Stomach smooth muscle (tissue), 2 donors: ENCODE measurements at regions not wholly inside any gene's neighbourhood (a gene's known extent, or its start where the extent isn't known, plus 50 kb on each side); places are given as distances from the start of the nearest gene placed in this dataset.

Experiments
- H3K27ac ChIP-seq: one replicate; pipeline ENCODE4 v1.7.0; 2013; ENCODE audit warnings: mild to moderate bottlenecking, low read length, inconsistent platforms
- H3K27me3 ChIP-seq, 2 donors: one replicate each; pipeline ENCODE4 v1.7.0; 2013; ENCODE audit warnings: low read length in 2 of 2; ENCODE audit not compliant: insufficient read depth in 2 of 2, control insufficient read depth in 1 of 2
- H3K36me3 ChIP-seq, 2 donors: one replicate each; pipeline ENCODE4 v1.7.0; 2013; ENCODE audit warnings: low read length in 2 of 2; ENCODE audit not compliant: control insufficient read depth in 2 of 2, insufficient read depth in 2 of 2
- H3K4me1 ChIP-seq: one replicate; pipeline ENCODE4 v1.7.0; 2013; ENCODE audit warnings: low read length; ENCODE audit not compliant: control insufficient read depth, insufficient read depth
- H3K4me3 ChIP-seq, 2 donors: one replicate each; pipeline ENCODE4 v1.7.0; 2013; ENCODE audit warnings: low read length in 2 of 2
- H3K9ac ChIP-seq, 2 donors: one replicate each; pipeline ENCODE4 v1.7.0; 2013; ENCODE audit warnings: low read length in 2 of 2, mild to moderate bottlenecking in 1 of 2
- H3K9me3 ChIP-seq, 2 donors: one replicate each; pipeline ENCODE4 v1.7.0; 2013; ENCODE audit warnings: low read length in 2 of 2; ENCODE audit not compliant: control insufficient read depth in 2 of 2
- donor health status: healthy.
- donor health status: Pancreatic carcinoma.

- no peak overlapping the region for H3K27ac ChIP-seq
Measured at GRCh38 chr10:130720235-130720634, 584.0 kb downstream of the GLRX3 start.

GRCh38 chr10:130721971-130722370 lies 585.8 kb downstream of the GLRX3 start:
- no peak overlapping the region for H3K9ac ChIP-seq
- H3K4me1 ChIP-seq, result no peaks in the 10 kb centered on the region
- H3K4me3 ChIP-seq, result no peak overlapping the region
- no peaks in the 10 kb centered on the region for H3K9me3 ChIP-seq
- no peaks in the 10 kb centered on the region for H3K27me3 ChIP-seq
- no peak overlapping the region for H3K27ac ChIP-seq
- no peaks in the 10 kb centered on the region for H3K36me3 ChIP-seq

More at GRCh38 chr10:130720235-130720634, 584.0 kb downstream of the GLRX3 start:
- Histone ChIP-seq H3K9me3 (no peaks in the 10 kb centered on the region), H3K9ac (no peak overlapping the region), H3K4me3 (no peak overlapping the region), H3K4me1 (no peaks in the 10 kb centered on the region), H3K27me3 (no peaks in the 10 kb centered on the region), H3K36me3 (no peaks in the 10 kb centered on the region)

GRCh38 chr10:130723704-130724103 lies 587.5 kb downstream of the GLRX3 start:
- no peaks in the 10 kb centered on the region for H3K9me3 ChIP-seq
- H3K27me3 ChIP-seq, result peaks cover 1 to 5% of the 10 kb centered on the region in 2 donors
- H3K9ac ChIP-seq, result no peak overlapping the region
- no peaks in the 10 kb centered on the region for H3K4me1 ChIP-seq
- H3K4me3 ChIP-seq, result no peak overlapping the region
- no peak overlapping the region for H3K27ac ChIP-seq
- no peaks in the 10 kb centered on the region for H3K36me3 ChIP-seq

GRCh38 chr10:130725474-130725970 lies 586.0 kb downstream of the TCERG1L start:
- Histone ChIP-seq H3K9ac (no peak overlapping the region), H3K36me3 (no peaks in the 10 kb centered on the region), H3K4me3 (no peak overlapping the region), H3K9me3 (no peaks in the 10 kb centered on the region), H3K27ac (no peak overlapping the region), H3K4me1 (no peaks in the 10 kb centered on the region), H3K27me3 (peaks cover 2 to 5% of the 10 kb centered on the region in 2 donors)

GRCh38 chr10:130726996-130727725 lies 584.4 kb downstream of the TCERG1L start:
- H3K9me3 ChIP-seq, result no peaks in the 10 kb centered on the region
- no peaks in the 10 kb centered on the region for H3K4me1 ChIP-seq
- no peaks in the 10 kb centered on the region for H3K36me3 ChIP-seq
- H3K27ac ChIP-seq, result no peak overlapping the region
- no peak overlapping the region for H3K4me3 ChIP-seq
- H3K9ac ChIP-seq, result no peak overlapping the region
- peaks cover 2 to 5% of the 10 kb centered on the region in 2 donors for H3K27me3 ChIP-seq

- Histone ChIP-seq H3K9me3 (no peaks in the 10 kb centered on the region), H3K36me3 (no peaks in the 10 kb centered on the region), H3K27me3 (peaks cover 2 to 5% of the 10 kb centered on the region in 2 donors), H3K4me3 (no peak overlapping the region), H3K9ac (no peak overlapping the region), H3K4me1 (no peaks in the 10 kb centered on the region), H3K27ac (no peak overlapping the region)
Measured at GRCh38 chr10:130727766-130728490, 583.6 kb downstream of the TCERG1L start.

GRCh38 chr10:130728531-130729215 lies 582.8 kb downstream of the TCERG1L start:
- Histone ChIP-seq H3K27me3 (peaks cover 2 to 5% of the 10 kb centered on the region in 2 donors), H3K9ac (no peak overlapping the region), H3K36me3 (no peaks in the 10 kb centered on the region), H3K4me1 (no peaks in the 10 kb centered on the region), H3K9me3 (no peaks in the 10 kb centered on the region), H3K27ac (no peak overlapping the region), H3K4me3 (no peak overlapping the region)

- no peaks in the 10 kb centered on the region for H3K36me3 ChIP-seq
- H3K9ac ChIP-seq, result no peak overlapping the region
- no peak overlapping the region for H3K27ac ChIP-seq
- peaks cover 2 to 5% of the 10 kb centered on the region in 2 donors for H3K27me3 ChIP-seq
- no peaks in the 10 kb centered on the region for H3K9me3 ChIP-seq
- no peak overlapping the region for H3K4me3 ChIP-seq
- H3K4me1 ChIP-seq, result no peaks in the 10 kb centered on the region
Measured at GRCh38 chr10:130729876-130730275, 581.6 kb downstream of the TCERG1L start.

GRCh38 chr10:130737186-130737585 lies 574.3 kb downstream of the TCERG1L start:
- Histone ChIP-seq H3K4me1 (no peaks in the 10 kb centered on the region), H3K27ac (no peak overlapping the region), H3K27me3 (no peaks in the 10 kb centered on the region), H3K9ac (no peak overlapping the region), H3K9me3 (no peaks in the 10 kb centered on the region), H3K4me3 (no peak overlapping the region), H3K36me3 (no peaks in the 10 kb centered on the region)

GRCh38 chr10:130737621-130738020 lies 573.9 kb downstream of the TCERG1L start:
- no peak overlapping the region for H3K27ac ChIP-seq
- no peaks in the 10 kb centered on the region for H3K9me3 ChIP-seq
- no peaks in the 10 kb centered on the region for H3K36me3 ChIP-seq
- no peaks in the 10 kb centered on the region for H3K27me3 ChIP-seq
- no peaks in the 10 kb centered on the region for H3K4me1 ChIP-seq
- no peak overlapping the region for H3K4me3 ChIP-seq
- no peak overlapping the region for H3K9ac ChIP-seq
